MCF 10A (cell line): ENCODE measurements at regions not wholly inside any gene's neighbourhood (a gene's known extent, or its start where the extent isn't known, plus 50 kb on each side); places are given as distances from the start of the nearest gene placed in this dataset.

ENCODE experiments used
- BruUV-seq: library from RNA; stranded (reverse); fragments of 400-500 nt; replicated peaks from 2 replicates; lab custom pipeline; 2021; lab: Mats Ljungman, UMichigan
- CTCF ChIA-PET: fragments of 300-600 bp; sonication (Branson Sonifier 250); formaldehyde crosslinking; extraction: SDS; loops from one replicate; lab custom pipeline; 2021; ENCODE audit warnings: antibody characterized with exemption, inconsistent platforms; lab: Yijun Ruan, JAX
- POLR2A ChIA-PET: fragments of 300-600, 350-650 bp; sonication (Branson Sonifier 250); formaldehyde crosslinking; extraction: SDS; loops from one replicate; lab custom pipeline; 2020; ENCODE audit warnings: antibody characterized with exemption, inconsistent platforms; lab: Yijun Ruan, JAX
- DNase-seq: peaks from one replicate; pipeline ENCODE4 v3.0.0-alpha.2; 2018; ENCODE audit not compliant: unreplicated experiment
- H3K27ac Mint-ChIP-seq: one replicate; pipeline ENCODE4 v1.8.0; 2022; ENCODE audit warnings: mild to moderate bottlenecking, low read depth, mixed read lengths; ENCODE audit not compliant: unreplicated experiment
- H3K27me3 Mint-ChIP-seq: one replicate; pipeline ENCODE4 v1.8.0; 2022; ENCODE audit warnings: mixed read lengths; ENCODE audit not compliant: insufficient read depth, unreplicated experiment
- H3K36me3 Mint-ChIP-seq: one replicate; pipeline ENCODE4 v1.8.0; 2022; ENCODE audit warnings: mild to moderate bottlenecking, moderate library complexity, mixed read lengths; ENCODE audit not compliant: insufficient read depth, unreplicated experiment
- H3K4me1 Mint-ChIP-seq: one replicate; pipeline ENCODE4 v1.8.0; 2022; ENCODE audit warnings: mixed read lengths; ENCODE audit not compliant: insufficient read depth, unreplicated experiment
- H3K4me3 Mint-ChIP-seq: one replicate; pipeline ENCODE4 v1.8.0; 2022; ENCODE audit warnings: mild to moderate bottlenecking, moderate library complexity, mixed read lengths; ENCODE audit not compliant: unreplicated experiment
- H3K9me3 Mint-ChIP-seq: one replicate; pipeline ENCODE4 v1.8.0; 2022; ENCODE audit warnings: mixed read lengths; ENCODE audit not compliant: unreplicated experiment
- CTCF ChIP-seq: fragments of 200-600 bp; IDR thresholded peaks from one replicate; pipeline ENCODE4 v1.8.0; 2022; ENCODE audit warnings: antibody characterized with exemption, mild to moderate bottlenecking; ENCODE audit not compliant: unreplicated experiment
- intact Hi-C: fragments of 100-400 bp; cut with micrococcal nuclease; formaldehyde crosslinking; loops from 2 replicates; pipeline ENCODE4 v1.14.1; 2022

DNA sequence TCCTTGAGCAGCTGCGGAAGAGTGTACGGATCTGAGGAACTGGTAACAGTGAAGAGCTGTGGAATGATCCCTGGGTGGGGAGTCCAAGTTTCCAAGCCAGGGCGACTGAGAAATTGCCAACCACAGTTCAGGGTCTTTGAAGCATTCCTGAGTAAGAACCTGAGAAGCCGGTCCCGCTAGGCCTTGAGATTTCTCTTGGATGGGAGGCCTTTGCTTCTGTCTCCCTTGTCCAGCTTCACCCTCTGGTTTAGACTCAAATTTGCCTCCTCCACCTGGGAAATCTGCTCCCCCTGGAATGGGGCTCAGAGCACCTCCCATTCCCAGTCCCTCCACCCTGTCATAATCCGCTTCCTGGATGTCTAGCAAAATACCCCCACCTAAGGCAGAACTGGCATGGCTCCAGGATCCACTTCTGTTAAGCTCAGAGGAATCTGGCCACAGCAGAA lies 127.7 kb upstream of the DLG1 start:
- ChIA-PET POLR2A (interaction anchor here (0.5 to 0.7 kb wide), 2 partner anchors 28 to 781 kb away, joined by 3 read pairs; no protein-coding TSS in a partner anchor), CTCF (interaction anchor here (0.5 to 0.7 kb wide), 2 partner anchors 28 to 359 kb away, joined by 4 to 5 read pairs; no protein-coding TSS in a partner anchor)
- no TSS peak for BruUV-seq
- H3K27me3 Mint-ChIP-seq, result peaks cover 20% of the 10 kb centered on the region
- H3K27ac Mint-ChIP-seq, result no peak overlapping the region
- no peaks in the 10 kb centered on the region for H3K36me3 Mint-ChIP-seq
- no peaks in the 10 kb centered on the region for H3K9me3 Mint-ChIP-seq
- intact Hi-C loops, result no loop called here
- peaks cover 30% of the 10 kb centered on the region for H3K4me1 Mint-ChIP-seq
- no peak overlapping the region for H3K4me3 Mint-ChIP-seq
- DNase-seq, result peak; percentile 8
- TF ChIP-seq CTCF, result no peak

DNA sequence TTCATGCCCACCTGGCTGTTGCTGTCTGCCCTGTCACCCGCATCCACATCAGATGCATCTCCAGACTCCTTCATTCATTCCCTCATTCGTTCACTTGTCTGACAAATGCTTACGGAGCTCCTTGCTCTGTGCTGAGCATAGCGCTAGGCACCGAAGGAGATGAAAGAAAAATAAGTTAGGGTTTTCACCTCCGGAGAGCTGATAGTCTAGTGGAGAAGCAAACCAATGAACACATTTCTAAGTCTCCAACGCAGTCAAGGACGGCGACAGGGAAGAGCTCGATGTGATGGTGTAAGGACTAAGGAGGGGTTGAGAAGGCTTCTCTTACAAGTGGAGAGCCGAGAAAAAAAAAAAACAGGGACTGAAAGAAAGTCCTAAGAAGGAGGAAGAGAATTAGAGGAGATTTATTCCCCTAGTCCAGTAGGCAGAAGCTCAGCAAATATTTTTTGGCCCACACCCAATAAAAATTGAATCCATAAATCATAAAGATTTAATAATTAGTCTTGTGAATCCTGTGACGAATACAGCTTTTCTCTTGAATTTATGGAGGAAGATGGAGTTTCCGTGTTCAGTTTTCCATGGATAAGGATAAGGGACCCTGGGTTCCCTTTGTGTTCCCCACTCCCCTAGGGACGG lies 127.2 kb upstream of the DLG1 start:
- POLR2A ChIA-PET, result interaction anchor here (0.5 kb wide), 2 partner anchors 26 to 28 kb away, joined by 3 read pairs; no protein-coding TSS in a partner anchor
- no peak for DNase-seq
- BruUV-seq, result no TSS peak
- Mint-ChIP-seq H3K27ac (no peak overlapping the region), H3K9me3 (no peaks in the 10 kb centered on the region), H3K4me1 (peaks cover 25% of the 10 kb centered on the region), H3K36me3 (no peaks in the 10 kb centered on the region), H3K4me3 (no peak overlapping the region), H3K27me3 (peaks cover 20% of the 10 kb centered on the region)
- CTCF ChIA-PET, result no interaction called here
- intact Hi-C loops, result no loop called here
- TF ChIP-seq CTCF, result no peak

- CTCF ChIA-PET, result interaction anchor here (0.7 kb wide), 1 partner anchor 107 kb away, joined by 3 read pairs; no protein-coding TSS in a partner anchor
- Mint-ChIP-seq H3K27me3 (peaks cover 20% of the 10 kb centered on the region), H3K9me3 (no peaks in the 10 kb centered on the region), H3K36me3 (no peaks in the 10 kb centered on the region), H3K4me1 (peaks cover 24% of the 10 kb centered on the region), H3K27ac (no peak overlapping the region), H3K4me3 (no peak overlapping the region)
- intact Hi-C loops, result no loop called here
- POLR2A ChIA-PET, result interaction anchor here (0.5 kb wide), 1 partner anchor 26 kb away, joined by 3 read pairs; no protein-coding TSS in a partner anchor
- BruUV-seq, result no TSS peak
- no peak for DNase-seq
- no peak for TF ChIP-seq CTCF
These were observed 126.5 kb upstream of the DLG1 start for GRCh38 chr3:197424674-197425484.

DNA sequence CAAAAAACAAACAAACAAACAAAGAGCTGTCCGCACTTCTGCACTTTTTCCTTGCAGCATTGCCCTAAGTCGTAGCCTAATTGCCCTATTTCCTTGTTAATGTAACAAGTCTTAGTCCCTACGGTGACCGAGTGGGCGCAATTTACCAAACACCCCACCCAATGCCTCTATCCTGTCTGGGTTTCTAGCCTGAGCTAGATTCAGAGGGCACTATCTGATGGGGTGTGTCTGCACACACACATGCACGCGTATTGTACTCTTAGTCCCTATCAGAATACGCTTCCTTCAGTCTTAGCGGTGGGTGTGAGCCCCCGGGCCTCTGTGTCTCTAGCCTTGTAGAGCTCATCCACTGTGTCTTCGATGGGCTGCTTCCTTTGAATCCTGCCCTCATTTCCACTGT lies 125.9 kb upstream of the DLG1 start:
- Mint-ChIP-seq H3K27ac (no peak overlapping the region), H3K27me3 (peaks cover 20% of the 10 kb centered on the region), H3K4me3 (no peak overlapping the region), H3K4me1 (peaks cover 24% of the 10 kb centered on the region), H3K9me3 (no peaks in the 10 kb centered on the region), H3K36me3 (no peaks in the 10 kb centered on the region)
- no TSS peak for BruUV-seq
- DNase-seq, result no peak
- POLR2A ChIA-PET, result no interaction called here
- CTCF ChIA-PET, result interaction anchor here (0.6 to 0.7 kb wide), 2 partner anchors 33 to 107 kb away, joined by 3 read pairs; no protein-coding TSS in a partner anchor
- TF ChIP-seq CTCF, result no peak
- intact Hi-C loops, result no loop called here
